Kidney (tissue), 13 donors: ENCODE measurements at regions not wholly inside any gene's neighbourhood (a gene's known extent, or its start where the extent isn't known, plus 50 kb on each side); places are given as distances from the start of the nearest gene placed in this dataset.

Source experiments
- DNase-seq, 5 donors: peaks; one replicate each; pipeline ENCODE4 v3.0.0-alpha.2; 2013 to 2020
- FAIRE-seq: peaks from 2 replicates; lab custom pipeline; 2012; peaks lifted over from hg19 to GRCh38; lab: Jason Lieb, UNC
- H3K27ac ChIP-seq, 2 donors: one replicate each; pipeline ENCODE4 v1.7.0; 2013; ENCODE audit warnings: low read depth in 2 of 2, low read length in 2 of 2, inconsistent platforms in 1 of 2
- H3K27me3 ChIP-seq: one replicate; pipeline ENCODE4 v1.7.1; 2013; ENCODE audit warnings: low read length, inconsistent platforms; ENCODE audit not compliant: control insufficient read depth, insufficient read depth
- H3K36me3 ChIP-seq, 3 donors: one replicate each; pipeline versions ENCODE4 v1.7.0 to v1.7.1; 2013; ENCODE audit warnings: low read length in 3 of 3, control low read depth in 1 of 3, inconsistent platforms in 1 of 3; ENCODE audit not compliant: insufficient read depth in 3 of 3, control insufficient read depth in 2 of 3
- H3K4me1 ChIP-seq, 3 donors: one replicate each; pipeline versions ENCODE4 v1.7.0 to v1.7.1; 2013; ENCODE audit warnings: low read length in 3 of 3, inconsistent platforms in 1 of 3, low read depth in 1 of 3; ENCODE audit not compliant: control insufficient read depth in 2 of 3, insufficient read depth in 2 of 3
- H3K4me3 ChIP-seq, 3 donors: one replicate each; pipeline versions ENCODE4 v1.7.0 to v1.8.1; 2013; ENCODE audit warnings: low read length in 3 of 3, control low read depth in 1 of 3, inconsistent platforms in 1 of 3
- H3K9ac ChIP-seq, 3 donors: one replicate each; pipeline versions ENCODE4 v1.7.0 to v1.7.1; 2013; ENCODE audit warnings: low read length in 3 of 3, control low read depth in 1 of 3, inconsistent platforms in 1 of 3
- H3K9me3 ChIP-seq, 3 donors: one replicate each; pipeline versions ENCODE4 v1.7.0 to v1.7.1; 2013; ENCODE audit warnings: low read length in 3 of 3, control low read depth in 1 of 3, inconsistent platforms in 1 of 3; ENCODE audit not compliant: control insufficient read depth in 2 of 3, insufficient read depth in 1 of 3
- CTCF ChIP-seq: IDR thresholded peaks from 3 replicates; pipeline ENCODE4 v1.5.1; 2012; ENCODE audit warnings: mild to moderate bottlenecking, moderate library complexity, borderline replicate concordance; ENCODE audit not compliant: insufficient read depth; ENCODE audit errors: extremely low read depth
- intact Hi-C: fragments of 100-400 bp; cut with DNase I; formaldehyde crosslinking; loops from one replicate; pipeline ENCODE4 v1.11.1; 2022
- donor health status: control.
- donor health status: control.
- donor health status: control.
- donor health status: control.
- donor health status: control.
- donor health status: DM: yes; HTN: yes; CAD: no.
- donor health status: Normal renal cell carcinoma (clear cell type).

GRCh38 chrX:9114245-9114644, 80.3 kb upstream of the FAM9B start:
- Histone ChIP-seq H3K4me1 (no peaks in the 10 kb centered on the region), H3K27ac (no peak overlapping the region), H3K9ac (no peak overlapping the region), H3K9me3 (no peaks in the 10 kb centered on the region), H3K36me3 (no peaks in the 10 kb centered on the region), H3K27me3 (no peaks in the 10 kb centered on the region), H3K4me3 (no peak overlapping the region)
- intact Hi-C loops: no loop called here
- no peak for FAIRE-seq
- TF ChIP-seq CTCF: no peak
- DNase-seq: no peak

DNA sequence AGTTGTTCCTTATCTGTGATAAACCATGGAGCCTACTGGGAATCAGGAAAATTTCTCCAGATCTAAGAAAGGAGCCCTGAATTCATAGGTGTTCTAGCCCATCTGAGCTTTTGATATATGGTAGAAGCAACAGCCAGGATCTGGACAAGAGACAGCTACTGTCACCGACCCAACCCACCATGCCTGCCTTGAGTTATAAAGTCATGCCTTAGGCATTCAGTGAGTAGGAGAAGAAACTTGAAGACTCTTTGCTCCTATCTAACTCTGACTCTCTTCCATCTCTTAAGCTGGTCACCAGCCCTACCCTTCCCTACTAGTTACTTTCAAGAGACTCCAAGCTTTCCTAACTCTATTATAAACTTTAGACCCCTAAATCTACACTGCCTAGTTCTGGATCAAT, 83.9 kb upstream of the FAM9B start:
- Histone ChIP-seq H3K9me3 (no peaks in the 10 kb centered on the region), H3K9ac (no peak overlapping the region), H3K27ac (no peak overlapping the region), H3K4me3 (no peak overlapping the region), H3K4me1 (no peaks in the 10 kb centered on the region), H3K36me3 (no peaks in the 10 kb centered on the region), H3K27me3 (no peaks in the 10 kb centered on the region)
- intact Hi-C loops: no loop called here
- TF ChIP-seq CTCF: no peak
- DNase-seq: no peak
- no peak for FAIRE-seq

DNA sequence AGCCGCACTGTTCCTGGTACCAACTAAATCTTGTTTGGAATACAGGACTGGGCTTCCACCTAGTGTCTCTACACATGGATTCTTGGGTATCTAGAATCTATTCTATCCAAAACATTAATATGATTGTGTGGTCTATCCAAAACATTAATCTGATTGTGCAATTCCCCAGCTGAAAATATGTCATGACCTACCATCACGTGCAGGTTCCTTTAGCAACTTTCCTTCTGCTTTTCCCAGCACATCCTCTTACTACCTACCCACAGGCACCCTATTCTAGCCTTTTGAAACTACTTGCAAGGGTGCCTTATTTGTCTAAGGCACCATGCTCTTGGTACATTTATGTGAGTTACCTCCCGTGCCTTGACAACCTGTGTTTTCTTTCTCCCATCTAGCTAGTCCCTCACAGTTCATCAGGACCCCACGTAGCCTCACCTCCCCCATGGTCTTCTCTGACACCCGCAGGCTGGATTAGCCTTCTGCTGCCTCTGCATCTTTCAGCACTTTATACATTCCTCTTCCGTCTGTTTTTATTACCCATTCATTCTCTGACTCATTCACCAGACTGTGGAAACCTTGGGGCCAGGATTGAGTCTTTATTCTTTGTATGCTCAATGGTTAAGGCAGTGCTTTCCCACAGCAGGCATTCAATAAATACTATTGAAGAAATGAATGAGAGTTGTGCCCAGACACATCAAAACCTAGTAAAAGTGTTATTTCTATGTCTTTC, 88.8 kb upstream of the FAM9B start:
- FAIRE-seq (no peak), DNase-seq (no peak)
- Histone ChIP-seq H3K4me1 (no peaks in the 10 kb centered on the region), H3K27ac (no peak overlapping the region), H3K9me3 (no peaks in the 10 kb centered on the region), H3K36me3 (no peaks in the 10 kb centered on the region), H3K4me3 (no peak overlapping the region), H3K9ac (no peak overlapping the region), H3K27me3 (no peaks in the 10 kb centered on the region)
- no peak for TF ChIP-seq CTCF
- intact Hi-C loops: no loop called here

GRCh38 chrX:9127986-9128385, 94.1 kb upstream of the FAM9B start:
- no peak for TF ChIP-seq CTCF
- no peaks in the 10 kb centered on the region for H3K27me3 ChIP-seq
- DNase-seq: no peak
- H3K9ac ChIP-seq: no peak overlapping the region
- no peaks in the 10 kb centered on the region for H3K9me3 ChIP-seq
- H3K4me1 ChIP-seq: no peaks in the 10 kb centered on the region
- no peaks in the 10 kb centered on the region for H3K36me3 ChIP-seq
- H3K4me3 ChIP-seq: no peak overlapping the region
- H3K27ac ChIP-seq: no peak overlapping the region
- intact Hi-C loops: no loop called here
- no peak for FAIRE-seq
